Ovary (tissue), 7 donors: ENCODE measurements at regions not wholly inside any gene's neighbourhood (a gene's known extent, or its start where the extent isn't known, plus 50 kb on each side); places are given as distances from the start of the nearest gene placed in this dataset.

Experiments used
- DNase-seq, 5 donors: peaks; one replicate each; pipeline ENCODE4 v3.0.0-alpha.2; 2019 to 2020
- H3K27ac ChIP-seq, 2 donors: fragments of 200-600 bp; one replicate each; pipeline versions ENCODE4 v1.5.1 to v1.8.0; 2019 to 2022
- H3K27me3 ChIP-seq: fragments of 200-600 bp; one replicate; pipeline ENCODE4 v1.8.0; 2022
- H3K36me3 ChIP-seq: fragments of 200-600 bp; sonication (generic); one replicate; pipeline ENCODE4 v1.5.1; 2019
- H3K4me1 ChIP-seq: one replicate; pipeline ENCODE4 v1.8.1; 2013; ENCODE audit warnings: mild to moderate bottlenecking, moderate library complexity; ENCODE audit not compliant: insufficient read depth
- H3K4me3 ChIP-seq: fragments of 200-600 bp; sonication (generic); one replicate; pipeline ENCODE4 v1.5.1; 2017
- H3K9me3 ChIP-seq, 2 donors: fragments of 200-600 bp in 1 of 2; sonication (generic) in 1 of 2; one replicate each; pipeline versions ENCODE4 v1.5.1 to v1.8.1; 2013 to 2019; ENCODE audit warnings: mild to moderate bottlenecking in 1 of 2, moderate library complexity in 1 of 2
- CTCF ChIP-seq, 3 donors: fragments of 450-650 bp in 2 of 3; fragments of 200-600 bp in 1 of 3; IDR thresholded peaks; one replicate each; pipeline versions ENCODE4 v1.5.1 to v1.8.0; 2016 to 2022; ENCODE audit warnings: antibody characterized with exemption in 3 of 3, mild to moderate bottlenecking in 1 of 3
- EP300 ChIP-seq: sonication (generic); formaldehyde crosslinking; IDR thresholded peaks from one replicate; pipeline ENCODE4 v1.6.1; 2017; ENCODE audit warnings: antibody characterized with exemption
- POLR2A ChIP-seq: fragments of 450-650 bp; IDR thresholded peaks from one replicate; pipeline ENCODE4 v1.6.1; 2017; ENCODE audit warnings: antibody characterized with exemption, mild to moderate bottlenecking, moderate library complexity
- WGBS, 3 donors: extraction: QIAGEN DNeasy Blood & Tissue Kit in 1 of 3; methylation state at CpG; one replicate each; pipeline versions ENCODE4 v1.1.5 to v1.1.7; 2013 to 2017; 5-methylcytosine and 5-hydroxymethylcytosine counted together
- intact Hi-C, 4 donors: fragments of 100-400 bp; cut with DNase I; formaldehyde crosslinking; loops; one replicate each; pipeline versions ENCODE4 v1.11.0 to v1.15.1; 2022 to 2023
- donor health status: DM: no; HTN: no; CAD: no; lungs with moderate emphysema.
- donor health status: DM: no; HTN: no; CAD: no.
- donor health status: Bipolar disorder and iron deficiency.
- donor health status: DM: no; HTN: no; CAD: no.
- donor health status: DM: yes; HTN: yes; CAD: no.

GRCh38 chr5:3351581-3352442 lies 243.8 kb upstream of the IRX1 start:
- no peak overlapping the region for H3K27ac ChIP-seq
- no peak overlapping the region for H3K4me3 ChIP-seq
- 73 to 77% (median 75%) methylated on average over 10 of the region's 10 CpGs for WGBS, 3 donors
- DNase-seq, result no peak
- TF ChIP-seq EP300 (no peak), CTCF (IDR thresholded peaks at IDR 0.05) (no peak), POLR2A (no peak)
- no peaks in the 10 kb centered on the region for H3K27me3 ChIP-seq
- no peaks in the 10 kb centered on the region for H3K36me3 ChIP-seq
- H3K9me3 ChIP-seq, result no peaks in the 10 kb centered on the region
- H3K4me1 ChIP-seq, result no peaks in the 10 kb centered on the region
- intact Hi-C loops, result no loop called here

DNA sequence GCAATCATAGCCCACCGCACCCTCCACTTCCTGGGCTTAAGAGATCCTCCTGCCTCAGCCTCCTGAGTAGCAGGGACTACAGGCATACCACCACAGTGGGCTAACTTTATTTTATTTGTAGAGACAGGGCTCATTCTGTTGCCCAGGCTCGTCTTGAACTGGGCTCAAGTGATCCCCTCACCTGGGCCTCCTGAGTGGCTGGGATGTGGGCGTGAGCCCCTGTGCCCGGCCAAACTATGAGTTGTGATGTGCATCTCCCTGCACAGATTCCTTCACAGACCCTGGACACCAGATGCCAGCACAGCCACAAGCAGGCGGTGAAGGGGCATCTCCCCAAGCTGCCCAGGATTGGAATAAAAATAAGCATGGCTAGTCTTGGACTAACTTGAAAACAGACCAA lies 244.9 kb upstream of the IRX1 start:
- H3K36me3 ChIP-seq, result no peaks in the 10 kb centered on the region
- DNase-seq, result no peak
- no peak overlapping the region for H3K27ac ChIP-seq
- H3K4me3 ChIP-seq, result no peak overlapping the region
- no peaks in the 10 kb centered on the region for H3K4me1 ChIP-seq
- 78 to 84% (median 79%) methylated on average over 5 of the region's 5 CpGs for WGBS, 3 donors
- no peaks in the 10 kb centered on the region for H3K27me3 ChIP-seq
- no peak for TF ChIP-seq CTCF (IDR thresholded peaks at IDR 0.05)
- TF ChIP-seq POLR2A, result no peak
- no peak for TF ChIP-seq EP300
- H3K9me3 ChIP-seq, result no peaks in the 10 kb centered on the region
- intact Hi-C loops, result no loop called here

DNA sequence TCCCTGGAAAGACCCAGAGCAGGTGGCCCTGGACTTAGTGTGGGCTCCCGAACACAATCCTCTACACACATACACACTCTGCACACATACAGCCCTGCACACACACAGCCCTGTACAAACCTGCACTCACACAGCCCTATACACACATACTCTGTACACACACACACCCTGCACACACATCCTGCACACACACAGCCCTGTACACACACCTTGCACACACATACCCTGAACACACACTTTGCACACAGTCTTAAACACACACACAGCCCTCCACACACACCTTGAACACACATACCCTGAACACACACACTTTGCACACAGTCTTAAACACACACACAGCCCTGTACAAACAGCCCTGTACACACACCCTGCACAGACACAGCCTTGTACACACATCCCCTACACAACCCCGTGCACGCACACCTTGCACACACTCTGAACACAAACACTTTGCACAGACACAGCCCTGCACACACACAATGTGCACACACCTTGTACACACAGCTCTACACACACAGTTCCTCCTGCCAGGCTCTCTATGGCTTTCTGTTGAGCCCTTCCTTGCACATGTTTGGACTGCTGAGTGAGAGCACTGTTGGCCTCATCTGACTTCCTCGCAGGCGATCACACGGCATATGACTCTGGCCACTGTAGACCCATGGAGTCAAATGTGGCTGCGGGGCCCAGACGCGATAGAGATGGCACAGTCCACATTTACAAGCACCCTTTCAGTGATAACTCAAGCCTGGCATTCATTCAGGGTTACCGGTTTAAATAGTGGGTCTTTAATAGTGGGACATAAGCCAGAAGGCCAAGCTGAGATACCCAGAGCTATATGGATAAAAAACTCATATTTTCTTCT lies 245.7 kb upstream of the IRX1 start:
- no peaks in the 10 kb centered on the region for H3K27me3 ChIP-seq
- no peak overlapping the region for H3K27ac ChIP-seq
- intact Hi-C loops, result no loop called here
- TF ChIP-seq EP300, result no peak
- TF ChIP-seq CTCF (IDR thresholded peaks at IDR 0.05), result no peak
- TF ChIP-seq POLR2A, result no peak
- H3K4me3 ChIP-seq, result no peak overlapping the region
- no peaks in the 10 kb centered on the region for H3K36me3 ChIP-seq
- 89 to 91% (median 90%) methylated on average over 10 of the region's 10 CpGs for WGBS, 3 donors
- DNase-seq, result no peak
- no peaks in the 10 kb centered on the region for H3K4me1 ChIP-seq
- H3K9me3 ChIP-seq, result no peaks in the 10 kb centered on the region

GRCh38 chr5:3348576-3349535 lies 246.8 kb upstream of the IRX1 start:
- no peaks in the 10 kb centered on the region for H3K4me1 ChIP-seq
- no peaks in the 10 kb centered on the region for H3K27me3 ChIP-seq
- TF ChIP-seq EP300 (no peak), CTCF (IDR thresholded peaks at IDR 0.05) (no peak), POLR2A (no peak)
- DNase-seq, result no peak
- intact Hi-C loops, result no loop called here
- no peaks in the 10 kb centered on the region for H3K36me3 ChIP-seq
- no peak overlapping the region for H3K27ac ChIP-seq
- no peak overlapping the region for H3K4me3 ChIP-seq
- H3K9me3 ChIP-seq, result no peaks in the 10 kb centered on the region
- 79 to 85% (median 82%) methylated on average over 22 of the region's 22 CpGs for WGBS, 3 donors
